ENCODE measurements at regions not wholly inside any gene's neighbourhood (a gene's known extent, or its start where the extent isn't known, plus 50 kb on each side); places are given as distances from the start of the nearest gene placed in this dataset.

DNA sequence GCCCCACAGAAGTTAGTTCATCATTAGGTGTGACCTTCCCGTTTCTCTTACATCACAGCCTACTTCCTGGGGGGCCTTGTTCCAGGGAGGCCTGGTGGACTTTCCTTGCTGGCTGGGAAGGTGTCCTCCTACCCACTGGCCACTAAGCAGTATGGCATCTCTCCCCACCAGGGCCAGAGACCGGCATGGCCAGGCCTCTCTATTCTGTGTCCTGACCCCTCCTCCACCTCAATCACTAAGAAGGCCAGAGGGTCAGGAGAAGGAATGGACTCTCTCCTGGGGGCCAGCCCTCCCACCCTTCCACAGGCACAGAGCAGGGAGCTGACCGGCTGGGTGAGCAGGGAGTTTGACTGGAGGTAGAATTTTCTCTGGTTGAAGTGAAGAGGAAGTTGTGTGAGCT lies 81.9 kb downstream of the PJA1 start:
- DNase-seq: no peak

DNA sequence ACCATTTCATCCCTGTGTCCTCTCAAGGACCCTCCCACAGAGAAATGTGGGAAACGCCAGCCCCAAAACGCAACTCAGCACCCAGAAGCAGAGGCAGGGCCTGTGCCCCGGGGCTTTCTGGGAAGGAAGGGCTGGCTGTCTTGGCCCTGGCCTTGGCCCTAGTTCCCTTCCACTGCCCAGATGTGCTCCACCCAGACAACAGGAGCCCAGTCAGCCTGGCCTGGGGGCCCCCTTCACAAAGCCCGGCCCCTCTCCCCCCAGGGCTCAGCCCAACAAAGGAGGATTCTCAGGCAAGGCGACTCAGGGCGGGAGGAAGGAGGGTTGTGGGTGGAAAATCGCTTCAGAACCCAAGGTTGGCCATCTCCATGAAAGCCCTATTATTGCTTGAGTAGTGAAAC lies 82.5 kb downstream of the PJA1 start:
- no peak for DNase-seq

DNA sequence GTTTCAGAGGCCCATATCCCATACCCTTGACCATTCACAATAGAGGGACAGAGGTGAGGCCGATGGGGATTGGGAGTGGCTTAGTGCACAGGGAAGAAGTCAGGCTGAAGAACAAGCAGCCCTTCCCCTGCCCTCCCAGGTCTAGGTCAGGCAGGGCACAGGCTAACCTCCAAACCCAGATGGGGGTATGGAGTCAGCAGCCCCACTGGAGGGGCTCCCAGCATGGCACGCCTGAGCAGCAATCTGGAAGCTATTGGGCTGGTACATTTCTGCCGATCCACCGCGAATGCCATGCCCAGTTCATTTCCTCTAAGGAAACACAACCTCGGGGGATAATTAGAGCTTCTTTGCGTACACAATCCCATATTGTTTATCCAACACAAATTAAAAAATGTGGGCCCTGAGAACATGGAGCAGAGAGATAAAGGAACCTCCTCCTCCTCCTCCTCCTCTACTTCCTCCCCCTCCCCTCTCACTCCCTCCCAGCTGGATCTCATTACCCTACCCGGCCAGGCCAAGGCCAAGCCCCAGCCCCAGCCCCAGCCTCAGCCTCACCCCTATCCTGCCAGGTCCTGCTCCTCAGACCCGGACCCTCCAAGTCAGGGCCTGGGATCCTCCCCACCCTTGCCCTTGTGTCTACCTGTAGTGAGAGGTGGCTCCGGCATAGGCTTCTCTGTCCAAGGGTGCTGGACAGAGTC lies 83.0 kb downstream of the PJA1 start:
- DNase-seq: no peak

DNA sequence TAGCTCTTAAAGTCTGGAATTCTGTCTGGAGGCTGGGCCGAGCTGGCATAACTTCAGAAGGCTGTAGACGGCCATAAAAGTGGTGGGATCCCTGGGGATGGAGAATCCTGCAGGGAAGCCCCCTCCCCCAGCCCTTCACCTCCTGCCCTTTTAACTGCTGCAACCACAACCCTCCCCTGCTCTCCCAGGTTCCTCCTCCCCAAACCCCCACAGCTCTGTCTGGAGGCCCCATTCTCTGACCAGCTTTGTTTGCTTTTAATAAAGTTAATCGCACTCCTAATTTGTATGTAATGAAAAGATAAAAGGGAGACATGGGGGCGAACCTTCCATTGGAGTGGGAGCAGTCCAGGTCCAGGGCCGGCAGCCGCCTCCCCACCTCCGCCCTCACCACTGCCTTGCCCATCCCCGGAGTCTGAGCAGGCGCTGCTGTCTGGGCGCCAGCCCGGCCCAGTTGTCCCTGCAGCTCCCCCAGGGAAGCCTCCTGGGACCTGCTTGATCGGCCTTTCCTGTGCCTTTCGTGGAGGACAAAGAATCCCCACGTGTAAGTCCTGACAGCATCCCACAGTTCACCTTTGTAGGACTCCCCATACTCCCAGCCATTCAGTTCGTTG lies 84.3 kb downstream of the PJA1 start:
- no peak for DNase-seq

DNA sequence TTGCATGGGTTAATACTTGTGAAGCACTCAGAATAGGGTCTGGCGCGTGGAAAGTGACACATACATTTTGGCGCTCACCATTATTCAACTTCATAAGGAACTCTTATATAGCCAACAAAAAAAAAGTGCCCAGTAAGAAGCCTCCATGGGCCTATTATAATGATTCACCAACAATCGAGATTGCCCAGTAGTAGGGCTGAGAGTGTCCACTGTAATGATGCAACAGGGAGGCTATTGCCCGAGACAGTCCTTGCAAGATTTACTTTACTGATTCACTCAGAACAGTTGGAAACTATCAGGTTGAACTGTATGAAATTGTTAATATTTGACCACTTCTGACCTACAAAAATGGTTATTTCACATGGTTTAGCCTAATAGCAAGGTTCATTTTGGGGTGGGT lies 86.0 kb downstream of the PJA1 start:
- no peak for DNase-seq

DNA sequence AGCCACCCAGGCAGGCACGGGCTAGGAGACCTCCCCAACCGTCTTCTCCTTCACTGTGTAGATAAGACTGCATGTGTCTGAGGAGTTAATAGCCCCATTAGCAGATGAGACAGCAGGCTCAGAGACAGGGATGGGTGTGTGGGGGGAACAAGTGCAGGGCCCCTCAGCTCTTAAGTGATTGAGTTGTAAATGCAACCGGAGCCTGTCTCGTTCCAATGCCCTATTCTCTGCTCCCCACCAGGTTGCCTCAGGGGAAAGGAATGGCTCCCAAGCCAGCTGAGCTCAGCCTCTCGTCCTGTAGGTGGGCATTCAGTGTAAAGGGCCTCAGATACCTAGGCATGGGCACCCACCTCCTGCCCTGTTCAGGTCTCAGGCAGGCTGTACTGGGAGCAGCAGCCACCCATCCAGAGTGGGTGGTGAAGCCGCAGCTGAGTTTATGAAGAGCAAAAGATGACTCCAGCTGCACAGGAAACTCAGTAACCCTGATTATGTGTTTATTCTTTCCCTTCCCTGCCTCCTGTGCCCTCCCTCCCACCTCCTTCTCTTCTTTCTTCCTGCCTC lies 87.3 kb downstream of the PJA1 start:
- DNase-seq: no peak

DNA sequence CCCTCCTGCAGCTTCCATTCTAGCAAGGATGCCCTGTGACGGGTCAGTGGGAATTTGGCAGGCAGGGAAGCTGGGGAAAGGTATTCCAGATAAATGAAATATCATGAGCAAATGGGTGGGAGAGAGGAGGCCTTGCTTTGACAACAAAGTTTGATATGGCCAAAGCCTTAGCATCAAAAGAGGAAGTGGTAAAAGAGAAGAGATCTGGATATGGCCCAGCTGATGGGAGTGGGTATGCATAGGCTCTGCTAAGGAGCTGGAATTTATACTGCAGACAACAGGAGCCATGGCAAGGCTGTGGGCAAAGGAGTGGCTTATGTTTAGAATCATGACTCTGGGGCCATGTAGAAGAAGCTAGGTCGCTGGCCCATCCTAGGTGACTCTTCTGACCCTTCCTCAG lies 89.2 kb downstream of the PJA1 start:
- DNase-seq: no peak

DNA sequence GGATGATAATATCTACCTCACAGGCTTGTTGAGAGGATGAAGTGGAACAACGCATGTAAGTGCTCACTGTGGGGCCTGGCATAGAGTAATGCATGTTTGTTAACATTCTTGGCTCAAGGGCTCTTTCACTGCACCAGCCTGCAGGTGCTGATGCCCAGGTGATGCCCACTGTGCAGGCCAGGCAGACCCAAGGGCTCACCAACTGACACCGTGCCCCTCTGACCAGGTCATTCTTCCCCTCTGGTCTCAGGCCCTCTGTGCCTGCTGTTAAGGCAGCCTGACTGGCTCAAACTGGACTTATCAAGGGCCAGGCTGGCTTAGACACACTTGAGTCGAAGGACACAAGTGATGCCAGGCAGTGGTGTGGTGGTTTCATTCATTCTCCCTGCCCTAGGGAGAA lies 90.5 kb downstream of the PJA1 start:
- no peak for DNase-seq

DNA sequence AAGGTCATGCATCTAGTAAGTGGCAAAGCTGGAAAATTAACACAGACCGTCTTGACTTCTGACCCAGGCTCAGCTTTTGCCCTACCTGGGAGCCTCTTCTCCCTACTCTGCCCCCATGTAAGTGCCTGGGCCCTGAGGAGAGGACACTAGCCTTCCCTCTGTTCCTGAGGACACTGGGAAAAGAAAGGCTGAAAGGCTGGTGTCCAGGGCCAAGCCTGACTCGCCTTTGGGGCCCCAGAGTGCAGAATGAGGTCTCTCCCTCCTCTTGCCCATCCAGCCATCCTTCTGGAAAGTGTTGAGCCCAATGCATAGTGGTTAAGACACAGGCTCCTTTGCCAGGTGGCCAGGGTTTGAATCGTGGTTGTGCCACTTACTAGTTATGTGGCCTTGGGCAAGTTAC lies 91.5 kb downstream of the PJA1 start:
- DNase-seq: no peak

DNA sequence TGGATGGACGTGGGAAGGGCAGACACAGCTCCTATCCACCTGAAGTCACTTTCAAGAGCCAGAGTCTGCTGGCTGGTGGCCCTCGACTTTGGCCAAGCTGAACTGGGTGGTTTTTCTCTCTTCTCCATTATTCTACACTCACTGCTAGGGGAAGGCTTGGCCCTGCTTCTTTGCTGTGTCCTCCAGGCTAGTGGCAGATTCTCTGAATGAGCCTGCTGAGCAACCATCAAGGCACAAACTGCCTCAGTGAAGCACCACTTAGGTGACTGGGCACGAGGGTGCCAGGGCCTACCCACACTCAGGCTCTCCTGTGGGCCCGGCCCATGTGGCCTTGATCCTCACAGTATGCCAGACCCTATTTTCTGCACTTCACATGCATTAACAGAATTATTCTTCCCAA lies 92.0 kb downstream of the PJA1 start:
- no peak for DNase-seq

DNA sequence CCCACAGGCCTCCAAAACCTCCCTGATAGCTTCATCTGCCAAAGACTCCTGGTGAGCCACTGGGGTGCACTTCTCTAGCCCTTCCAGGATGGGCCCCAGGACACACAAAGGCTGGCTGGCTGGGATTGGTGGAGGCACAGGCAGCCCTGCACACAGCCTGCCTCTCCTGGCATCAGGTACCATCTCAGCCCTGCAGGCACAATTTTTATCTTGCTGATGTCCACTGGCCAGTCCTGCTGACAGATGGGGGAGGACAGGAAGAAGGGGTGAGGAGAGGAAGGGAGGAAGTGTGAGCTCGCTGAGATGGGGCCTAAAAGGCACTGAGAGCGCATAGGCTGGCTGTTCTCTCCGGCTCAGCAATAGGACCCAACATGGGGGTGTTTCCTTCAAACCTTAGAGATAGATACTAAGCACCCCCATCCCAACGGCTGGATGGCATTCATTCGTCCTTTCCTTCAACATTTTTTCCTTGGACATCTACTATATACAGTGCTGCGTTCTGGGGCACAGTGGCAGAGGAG lies 92.7 kb downstream of the PJA1 start:
- DNase-seq: no peak

DNA sequence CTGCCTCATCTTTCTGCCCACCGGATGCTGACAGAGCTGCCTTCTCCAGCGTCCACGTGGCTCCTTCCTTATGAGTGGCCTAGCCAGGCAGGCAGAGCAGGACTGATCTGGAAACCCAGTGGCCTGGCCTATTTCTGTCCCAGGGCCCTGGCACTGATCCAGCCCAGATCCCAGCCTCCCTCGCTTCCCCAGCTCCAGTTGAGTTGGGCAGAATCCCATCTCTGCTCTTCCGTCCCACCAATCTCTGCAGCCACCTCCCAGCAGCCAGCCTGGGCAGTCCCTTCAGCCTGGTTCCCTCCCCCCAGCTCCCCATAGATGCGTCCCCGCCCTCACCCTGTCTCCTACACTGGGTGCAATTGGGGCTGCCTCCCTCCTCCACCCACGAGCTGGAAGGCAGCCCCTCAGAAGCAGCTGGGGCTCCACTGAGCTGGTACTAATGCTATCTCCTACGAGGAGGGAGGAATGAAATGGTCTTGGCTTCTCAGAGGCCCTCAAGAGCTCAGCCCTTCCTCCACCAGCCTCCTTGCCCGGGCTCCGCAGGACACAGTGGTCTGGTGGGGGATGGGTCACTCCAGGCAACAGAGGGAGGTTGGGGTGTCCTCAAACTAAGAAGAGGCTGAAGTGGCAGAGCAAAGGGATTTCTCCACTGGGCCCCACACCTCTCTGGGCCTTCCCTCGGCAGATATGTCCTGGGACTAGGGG lies 94.2 kb downstream of the PJA1 start:
- no peak for DNase-seq

DNA sequence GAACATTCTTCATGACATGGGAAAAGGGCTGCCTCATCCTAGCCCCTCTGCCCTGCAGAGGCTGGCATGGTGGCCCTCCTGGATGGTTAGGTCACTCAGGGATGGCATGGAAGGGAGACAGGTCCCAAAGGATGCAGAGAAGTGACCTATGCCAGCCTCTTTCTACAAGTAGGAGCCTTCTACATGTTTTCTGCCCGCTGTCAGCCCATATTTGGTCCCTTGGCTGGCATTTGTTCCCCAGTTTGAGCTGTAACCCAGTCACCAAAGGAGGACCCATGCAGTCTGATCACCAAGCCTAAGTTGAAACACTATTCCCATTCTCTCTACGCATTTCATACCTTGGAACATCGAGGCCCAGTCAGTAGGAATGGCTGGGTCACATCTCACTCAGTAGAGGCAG lies 95.4 kb downstream of the PJA1 start:
- DNase-seq: no peak

DNA sequence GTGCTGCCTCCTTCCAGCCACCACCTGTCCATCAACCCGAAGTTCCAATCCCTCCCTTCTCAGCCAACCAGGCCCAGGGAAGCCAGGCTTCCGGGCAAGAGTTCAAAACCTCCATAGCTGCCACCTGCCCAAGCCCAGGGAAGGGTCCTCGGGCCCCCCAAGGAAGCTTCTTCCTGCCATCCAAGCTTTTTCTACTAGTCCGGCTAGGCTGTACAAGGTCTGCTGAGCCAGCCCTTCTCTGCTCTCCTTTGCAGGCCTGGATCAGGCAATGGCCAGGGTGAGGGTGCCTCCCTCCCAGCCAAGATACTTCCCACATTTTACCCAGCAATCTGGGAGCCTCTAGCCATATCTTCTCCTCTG lies 96.2 kb downstream of the PJA1 start:
- no peak for DNase-seq

DNA sequence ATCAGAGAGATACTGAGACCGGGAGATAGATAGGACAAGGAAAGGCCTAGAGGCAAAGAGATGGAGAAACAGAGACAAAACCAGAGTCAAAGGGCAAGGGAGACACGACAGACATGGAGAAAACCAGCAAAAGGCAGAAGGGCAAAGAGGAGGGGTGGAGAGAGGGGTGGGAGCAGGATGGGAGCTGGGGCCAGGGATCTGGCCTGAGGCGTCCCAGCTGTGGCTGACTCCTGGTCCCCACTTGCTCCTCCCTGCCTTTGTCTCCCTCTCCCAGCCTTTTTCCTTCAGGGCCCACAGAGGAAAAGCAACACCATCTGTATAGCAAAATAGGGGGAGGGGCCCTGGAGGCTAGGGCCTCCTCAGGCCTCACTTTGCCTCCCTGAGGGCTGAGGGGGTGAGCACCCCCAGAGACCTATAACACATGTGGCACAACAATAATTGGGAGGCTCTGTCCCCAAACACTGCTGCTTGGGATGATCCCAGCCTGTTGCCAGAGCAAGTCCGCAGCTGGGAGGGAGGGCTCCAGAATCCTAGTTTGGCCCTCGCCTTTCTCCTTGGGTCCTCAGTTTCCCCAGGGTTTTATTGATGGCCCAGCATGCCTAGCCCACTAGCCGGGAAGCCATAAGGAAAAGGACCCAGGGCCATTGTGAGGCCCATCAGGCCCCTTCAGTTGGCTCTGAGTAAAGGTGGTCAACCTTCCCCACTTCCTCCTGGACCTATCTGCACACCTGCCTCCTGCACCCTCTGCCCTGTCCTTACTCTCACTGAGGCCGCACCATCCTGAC lies 96.8 kb downstream of the PJA1 start:
- no peak for DNase-seq

DNA sequence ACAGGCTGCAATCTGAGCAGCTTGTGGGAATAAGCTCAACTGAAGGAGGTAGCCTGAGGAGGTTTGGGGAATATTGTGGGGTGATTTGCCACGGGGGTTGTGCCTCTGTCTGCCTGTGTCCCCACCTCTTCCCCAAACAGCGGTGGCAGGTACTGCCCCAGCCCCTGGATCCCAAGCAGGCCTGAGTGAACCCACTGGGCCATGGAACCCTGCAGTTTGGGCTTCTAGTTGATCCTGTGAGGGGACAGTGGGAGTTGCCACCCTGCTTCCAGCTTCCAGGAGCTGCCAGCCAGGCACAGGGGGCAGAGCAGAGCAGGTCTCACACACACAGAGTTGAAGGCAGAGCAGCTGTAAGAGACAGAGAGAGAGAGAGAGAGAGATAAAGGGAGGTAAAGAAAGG lies 97.4 kb downstream of the PJA1 start:
- DNase-seq: no peak

DNA sequence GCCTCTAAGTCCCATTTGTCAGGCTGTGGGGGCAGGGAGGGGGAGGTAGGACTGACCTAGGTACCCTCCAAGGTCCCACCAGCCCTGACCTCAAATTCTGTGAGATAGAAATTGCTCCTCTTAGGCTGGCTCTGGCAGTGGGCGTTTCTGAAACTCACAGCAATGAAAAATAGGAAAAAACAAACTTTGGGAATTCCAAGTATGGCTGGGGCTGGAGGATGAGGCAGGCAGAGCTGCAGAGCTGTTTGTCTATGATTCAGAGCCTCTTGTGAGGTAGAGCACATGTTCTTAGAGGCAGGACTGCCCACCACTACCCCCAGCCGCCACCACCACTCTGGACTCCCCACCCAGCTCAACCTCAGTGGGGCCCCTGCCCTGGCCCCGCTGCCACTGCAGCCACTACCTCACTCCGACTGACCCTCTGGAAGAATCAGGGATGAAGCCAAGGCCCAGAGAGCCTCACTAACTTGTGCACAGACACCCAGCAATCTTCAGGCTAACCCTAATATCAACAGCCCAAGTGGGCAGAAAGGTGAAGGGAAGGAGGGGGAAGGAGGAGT lies 98.2 kb downstream of the PJA1 start:
- DNase-seq: no peak

DNA sequence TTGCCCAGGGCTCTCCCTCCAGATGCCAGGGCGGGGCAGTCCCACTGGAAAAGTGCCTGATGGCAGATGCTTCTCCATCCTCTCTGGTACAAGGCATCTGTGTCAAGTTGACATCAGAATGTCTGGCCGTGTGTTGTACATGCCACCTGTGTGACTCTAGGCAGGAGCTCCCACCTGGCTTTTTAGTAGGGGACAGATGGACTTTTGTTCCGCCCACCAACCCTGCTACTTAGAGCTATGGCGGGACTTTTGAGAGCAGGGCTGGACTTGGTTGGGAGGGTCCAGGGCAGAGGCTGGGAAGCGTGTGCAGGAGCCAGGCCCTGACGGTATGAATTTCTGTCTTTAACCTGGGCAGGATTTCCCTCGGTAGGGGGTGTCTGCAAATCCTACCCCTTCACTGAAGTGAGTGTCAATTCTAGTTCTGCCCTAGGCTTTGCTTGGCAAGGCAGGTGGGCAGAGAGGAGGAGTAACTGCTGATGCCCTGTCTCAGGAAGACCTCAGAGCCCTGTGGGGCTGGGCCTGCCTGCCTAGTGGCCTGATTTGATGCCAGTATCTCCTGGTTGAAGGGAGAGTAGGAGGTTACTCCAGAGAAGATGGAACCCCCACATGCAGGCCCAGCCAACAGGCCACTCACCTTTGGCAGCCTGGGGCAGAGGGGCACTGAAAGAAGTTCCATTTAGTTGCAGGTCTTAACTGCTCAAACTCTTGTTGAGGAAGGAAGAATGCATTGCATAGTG lies 99.1 kb downstream of the PJA1 start:
- no peak for DNase-seq

DNA sequence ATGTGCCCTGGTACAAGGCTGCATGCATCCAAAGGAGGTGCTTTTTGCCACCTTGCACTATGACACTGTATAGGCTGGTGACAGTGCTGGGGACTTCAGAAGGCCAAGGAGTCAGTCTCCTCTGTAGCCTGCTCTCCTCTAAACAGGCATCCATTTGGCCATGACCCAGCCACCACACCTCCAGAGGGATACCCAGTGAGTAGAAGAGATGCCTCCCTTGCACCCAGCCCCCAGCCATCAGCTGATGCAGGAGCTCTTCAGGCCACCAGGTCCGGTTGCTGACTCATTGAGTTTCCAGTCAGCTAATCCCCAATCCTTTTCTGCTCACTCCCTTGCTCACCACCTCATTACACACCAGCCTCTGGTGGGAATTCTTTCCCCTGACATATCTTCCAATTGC lies 99.8 kb downstream of the PJA1 start:
- DNase-seq: no peak

DNA sequence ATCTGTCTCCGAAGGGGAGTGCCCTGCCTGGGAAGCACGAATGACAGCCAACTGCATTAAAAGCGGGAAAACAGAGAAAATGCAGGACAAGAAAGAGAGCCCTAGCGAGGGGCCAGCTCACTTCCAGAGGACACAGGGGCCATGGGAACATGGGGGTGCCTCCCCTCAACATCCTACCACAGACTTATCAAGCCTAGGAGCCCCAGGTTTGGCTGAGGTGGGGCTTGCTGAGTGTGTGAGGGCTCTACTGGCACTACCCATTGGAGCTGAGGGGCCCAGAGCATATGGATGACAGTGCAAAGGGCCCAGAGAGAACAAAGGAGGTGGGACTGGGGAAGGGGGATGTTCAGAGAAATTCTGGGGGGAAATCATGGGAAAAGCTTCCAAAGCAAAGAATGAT lies 101.8 kb downstream of the PJA1 start:
- no peak for DNase-seq

DNA sequence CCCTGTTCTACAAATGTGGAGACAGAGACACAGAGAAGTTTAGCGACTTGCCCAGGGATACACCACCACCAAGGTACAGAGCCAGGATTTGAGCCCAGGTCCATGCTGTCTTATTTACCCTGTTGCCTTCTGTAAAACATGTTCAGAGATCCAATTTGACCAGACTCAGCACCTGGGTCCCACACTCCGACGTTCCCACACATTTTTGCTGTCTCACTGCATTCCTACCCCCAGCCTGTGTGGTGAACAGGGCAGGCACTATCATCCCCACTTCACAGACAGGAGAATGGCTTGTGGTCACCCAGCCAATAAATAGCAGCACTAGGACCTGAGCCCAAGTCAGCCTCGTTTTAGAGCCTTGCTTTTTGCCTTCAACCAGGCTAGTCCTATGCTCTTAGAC lies 102.8 kb downstream of the PJA1 start:
- no peak for DNase-seq

Measured in NCI-H526 treated with DMSO at 0.1 percent for 48 hours (cell line).